K562 (cell line): ENCODE measurements at regions not wholly inside any gene's neighbourhood (a gene's known extent, or its start where the extent isn't known, plus 50 kb on each side); places are given as distances from the start of the nearest gene placed in this dataset.

Experiments
- ATF7 ChIP-seq: fragments of 450-650 bp; IDR thresholded peaks from 2 replicates; pipeline ENCODE4 v1.7.1; 2014; ENCODE audit warnings: mild to moderate bottlenecking, moderate library complexity
- CREB3L1 ChIP-seq: fragments of 450-650 bp; IDR thresholded peaks from 2 replicates; pipeline ENCODE4 v1.6.1; 2014; ENCODE audit warnings: low read depth, mild to moderate bottlenecking, moderate library complexity, borderline replicate concordance
- DACH1 ChIP-seq: fragments of 450-650 bp; IDR thresholded peaks from 2 replicates; pipeline ENCODE4 v1.6.1; 2018; ENCODE audit not compliant: partially characterized antibody
- FOXM1 ChIP-seq, 2 experiments: fragments of 450-650 bp in 1 of 2; sonication (generic) in 1 of 2; formaldehyde crosslinking in 1 of 2; IDR thresholded peaks; 2 replicates each; pipeline versions ENCODE4 v1.6.1 to v1.9.0; 2017 to 2022; ENCODE audit warnings: low read depth in 2 of 2, mild to moderate bottlenecking in 2 of 2, missing genetic modification reagents in 1 of 2, moderate library complexity in 1 of 2
- LCOR ChIP-seq: sonication (generic); formaldehyde crosslinking; IDR thresholded peaks from 2 replicates; pipeline ENCODE4 v1.8.0; 2022; ENCODE audit warnings: mild to moderate bottlenecking, missing genetic modification reagents
- LEF1 ChIP-seq: fragments of 450-650 bp; IDR thresholded peaks from 2 replicates; pipeline ENCODE4 v1.6.1; 2016; ENCODE audit warnings: mild to moderate bottlenecking
- MEF2D ChIP-seq: conservative IDR thresholded peaks from 2 replicates; pipeline ENCODE4 v1.6.1; 2016; ENCODE audit warnings: low read depth, missing genetic modification characterization, missing compliant biosample characterization
- RAD51 ChIP-seq: fragments of 450-650 bp; IDR thresholded peaks from 2 replicates; pipeline ENCODE4 v1.7.1; 2016; ENCODE audit warnings: low read depth, mild to moderate bottlenecking, borderline replicate concordance
- TAF9B ChIP-seq: fragments of 450-650 bp; IDR thresholded peaks from 2 replicates; pipeline ENCODE4 v1.6.1; 2018; ENCODE audit warnings: mild to moderate bottlenecking; ENCODE audit not compliant: partially characterized antibody
- VEZF1 ChIP-seq: fragments of 200-800 bp; sonication (Bioruptor generic); IDR thresholded peaks from 2 replicates; pipeline ENCODE4 v1.6.1; 2017; ENCODE audit warnings: missing genetic modification characterization, missing compliant biosample characterization
- TF ChIP-seq, protein P1 (sequence below): sonication (generic); formaldehyde crosslinking; IDR thresholded peaks from 2 replicates; pipeline ENCODE4 v1.8.0; 2022; ENCODE audit warnings: mild to moderate bottlenecking, missing genetic modification reagents
- TF ChIP-seq, protein P2 (sequence below), 2 experiments: fragments of 450-650 bp; conservative IDR thresholded peaks; 2 replicates each; pipeline ENCODE4 v1.6.1; 2017; ENCODE audit warnings: mild to moderate bottlenecking in 2 of 2, moderate library complexity in 2 of 2
- TF ChIP-seq, protein P3 (sequence below): sonication (generic); formaldehyde crosslinking; IDR thresholded peaks from 2 replicates; pipeline ENCODE4 v1.9.0; 2022; ENCODE audit warnings: mild to moderate bottlenecking, missing genetic modification reagents

- TF ChIP-seq DACH1 (no peak), MEF2D (no peak), CREB3L1 (no peak), VEZF1 (CRISPR knock-in tag) (no peak), TAF9B (no peak), FOXM1 (IDR thresholded peaks at IDR 0.05; ENCODE audit: low read depth) (no peak), FOXM1 (CRISPR knock-in tag; IDR thresholded peaks at IDR 0.05; ENCODE audit: low read depth) (no peak), ATF7 (no peak), LEF1 (no peak), LCOR (CRISPR knock-in tag) (no peak), RAD51 (peak; percentile 81)
- TF ChIP-seq, protein P1, sequence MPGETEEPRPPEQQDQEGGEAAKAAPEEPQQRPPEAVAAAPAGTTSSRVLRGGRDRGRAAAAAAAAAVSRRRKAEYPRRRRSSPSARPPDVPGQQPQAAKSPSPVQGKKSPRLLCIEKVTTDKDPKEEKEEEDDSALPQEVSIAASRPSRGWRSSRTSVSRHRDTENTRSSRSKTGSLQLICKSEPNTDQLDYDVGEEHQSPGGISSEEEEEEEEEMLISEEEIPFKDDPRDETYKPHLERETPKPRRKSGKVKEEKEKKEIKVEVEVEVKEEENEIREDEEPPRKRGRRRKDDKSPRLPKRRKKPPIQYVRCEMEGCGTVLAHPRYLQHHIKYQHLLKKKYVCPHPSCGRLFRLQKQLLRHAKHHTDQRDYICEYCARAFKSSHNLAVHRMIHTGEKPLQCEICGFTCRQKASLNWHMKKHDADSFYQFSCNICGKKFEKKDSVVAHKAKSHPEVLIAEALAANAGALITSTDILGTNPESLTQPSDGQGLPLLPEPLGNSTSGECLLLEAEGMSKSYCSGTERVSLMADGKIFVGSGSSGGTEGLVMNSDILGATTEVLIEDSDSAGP (CRISPR knock-in tag) = no peak
- TF ChIP-seq, protein P2, sequence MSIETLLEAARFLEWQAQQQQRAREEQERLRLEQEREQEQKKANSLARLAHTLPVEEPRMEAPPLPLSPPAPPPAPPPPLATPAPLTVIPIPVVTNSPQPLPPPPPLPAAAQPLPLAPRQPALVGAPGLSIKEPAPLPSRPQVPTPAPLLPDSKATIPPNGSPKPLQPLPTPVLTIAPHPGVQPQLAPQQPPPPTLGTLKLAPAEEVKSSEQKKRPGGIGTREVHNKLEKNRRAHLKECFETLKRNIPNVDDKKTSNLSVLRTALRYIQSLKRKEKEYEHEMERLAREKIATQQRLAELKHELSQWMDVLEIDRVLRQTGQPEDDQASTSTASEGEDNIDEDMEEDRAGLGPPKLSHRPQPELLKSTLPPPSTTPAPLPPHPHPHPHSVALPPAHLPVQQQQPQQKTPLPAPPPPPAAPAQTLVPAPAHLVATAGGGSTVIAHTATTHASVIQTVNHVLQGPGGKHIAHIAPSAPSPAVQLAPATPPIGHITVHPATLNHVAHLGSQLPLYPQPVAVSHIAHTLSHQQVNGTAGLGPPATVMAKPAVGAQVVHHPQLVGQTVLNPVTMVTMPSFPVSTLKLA (conservative IDR thresholded peaks at IDR 0.05) = no peak
- TF ChIP-seq, protein P3, sequence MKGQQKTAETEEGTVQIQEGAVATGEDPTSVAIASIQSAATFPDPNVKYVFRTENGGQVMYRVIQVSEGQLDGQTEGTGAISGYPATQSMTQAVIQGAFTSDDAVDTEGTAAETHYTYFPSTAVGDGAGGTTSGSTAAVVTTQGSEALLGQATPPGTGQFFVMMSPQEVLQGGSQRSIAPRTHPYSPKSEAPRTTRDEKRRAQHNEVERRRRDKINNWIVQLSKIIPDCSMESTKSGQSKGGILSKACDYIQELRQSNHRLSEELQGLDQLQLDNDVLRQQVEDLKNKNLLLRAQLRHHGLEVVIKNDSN (CRISPR knock-in tag) = peak; percentile 86
Measured at GRCh38 chr20:48066851-48067250, 281.6 kb upstream of the SULF2 start (continued).
